ENCODE measurements at regions not wholly inside any gene's neighbourhood (a gene's known extent, or its start where the extent isn't known, plus 50 kb on each side); places are given as distances from the start of the nearest gene placed in this dataset.

DNA sequence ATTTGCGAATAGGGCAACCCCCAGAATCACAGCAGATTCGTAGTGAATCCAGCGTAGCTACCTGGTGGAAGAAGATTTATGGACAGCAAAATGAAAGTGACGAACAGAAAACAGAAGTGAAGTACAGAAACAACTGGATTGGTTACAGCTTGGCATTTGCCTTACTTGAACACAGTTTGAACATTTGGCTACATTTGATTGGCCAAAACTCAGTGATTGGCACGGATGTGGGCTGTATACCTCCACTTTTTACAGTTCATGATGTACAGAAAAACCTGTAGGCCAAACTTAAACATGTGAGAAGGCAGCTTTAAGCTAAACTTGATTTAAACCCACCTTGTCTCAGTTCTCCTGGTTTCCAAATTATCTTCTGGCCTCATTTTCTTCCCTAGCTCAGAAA is 49.9 kb upstream of the AMN1 start:
- DNase-seq, result no peak
